GM12874 (cell line): ENCODE measurements at regions not wholly inside any gene's neighbourhood (a gene's known extent, or its start where the extent isn't known, plus 50 kb on each side); places are given as distances from the start of the nearest gene placed in this dataset.

ENCODE experiments used
- CTCF ChIP-seq: IDR thresholded peaks from 2 replicates; pipeline ENCODE4 v1.5.1; 2011; ENCODE audit warnings: low read depth, mild to moderate bottlenecking, control low read depth, low read length, moderate library complexity; ENCODE audit not compliant: insufficient read depth

DNA sequence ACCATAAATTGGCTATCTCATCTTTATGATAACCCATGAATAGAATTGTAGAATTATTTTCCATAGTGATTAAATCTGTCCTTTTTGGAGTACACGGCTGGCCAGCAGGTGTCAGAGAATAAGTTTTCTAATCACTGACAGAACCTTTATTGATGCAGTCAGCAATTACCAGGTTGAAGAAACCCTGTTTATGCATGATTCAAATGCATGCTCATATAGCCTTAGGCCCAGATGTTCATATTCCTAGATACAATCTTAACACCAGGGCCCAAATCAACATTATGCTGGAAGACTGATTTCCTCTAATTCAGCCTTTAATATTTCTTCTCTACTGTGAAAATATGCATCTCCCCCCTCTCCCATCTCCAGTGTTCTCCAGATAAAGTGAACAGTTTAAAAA lies 243.5 kb upstream of the DCBLD2 start:
- no peak for TF ChIP-seq CTCF

- no peak for TF ChIP-seq CTCF
Observed at GRCh38 chr3:99143493-99143892, 242.0 kb upstream of the DCBLD2 start.

GRCh38 chr3:99134986-99135385 lies 233.5 kb upstream of the DCBLD2 start:
- TF ChIP-seq CTCF, result no peak

DNA sequence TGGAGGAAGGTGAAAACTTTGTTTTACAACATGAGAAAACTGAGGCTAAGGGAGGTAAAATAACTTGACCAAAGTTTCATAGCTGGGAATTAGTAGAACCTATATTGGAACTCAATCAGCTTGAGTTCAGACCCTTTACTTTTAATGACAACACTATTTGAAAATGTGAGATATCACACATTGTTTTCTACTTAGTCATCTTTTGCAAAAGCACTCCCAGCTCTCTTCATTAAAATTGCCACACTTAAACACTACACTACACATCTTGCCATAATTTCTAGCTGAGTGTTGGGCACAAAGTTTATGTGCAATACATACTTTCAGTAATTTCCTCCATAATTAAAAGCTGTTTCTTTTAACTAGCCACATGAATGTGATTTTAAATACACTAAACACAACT lies 230.4 kb upstream of the DCBLD2 start:
- no peak for TF ChIP-seq CTCF

DNA sequence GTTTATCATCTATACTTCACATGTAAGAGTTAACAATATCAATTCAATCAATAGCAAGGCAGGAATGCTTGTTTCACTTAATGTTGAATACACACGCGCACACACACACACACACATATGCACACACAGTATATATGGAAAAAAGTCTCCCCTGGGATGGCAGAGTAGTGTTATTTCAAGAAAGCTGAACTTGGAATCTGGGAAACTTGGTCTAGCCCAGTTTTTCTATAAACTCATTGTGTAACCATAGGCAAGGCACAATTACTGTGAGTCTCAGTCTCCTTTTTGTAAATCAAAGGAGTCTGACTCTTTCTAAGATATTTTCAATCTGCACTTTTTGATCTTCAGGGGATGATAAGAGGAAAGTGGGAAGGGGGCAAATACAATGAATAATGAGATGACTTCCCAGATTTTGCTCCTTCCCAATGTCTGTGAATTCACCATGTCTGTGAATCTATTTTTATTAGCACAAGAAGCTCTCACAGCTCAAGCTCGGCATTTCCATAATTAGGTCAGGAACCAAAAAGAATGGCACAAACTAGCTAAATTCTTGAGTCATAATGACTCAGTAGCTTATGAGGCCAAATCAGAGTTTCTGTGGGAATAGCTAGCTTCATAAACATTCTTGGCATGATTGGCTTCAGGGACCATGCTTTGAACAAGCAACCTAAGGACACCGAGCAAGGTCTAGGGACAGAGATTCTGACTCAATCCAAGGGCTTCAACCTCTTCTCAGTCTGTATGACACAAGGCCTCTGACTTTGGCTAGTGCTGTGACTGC lies 227.4 kb upstream of the DCBLD2 start:
- no peak for TF ChIP-seq CTCF

- TF ChIP-seq CTCF, result no peak
Observed at GRCh38 chr3:99128235-99128634, 226.7 kb upstream of the DCBLD2 start.

DNA sequence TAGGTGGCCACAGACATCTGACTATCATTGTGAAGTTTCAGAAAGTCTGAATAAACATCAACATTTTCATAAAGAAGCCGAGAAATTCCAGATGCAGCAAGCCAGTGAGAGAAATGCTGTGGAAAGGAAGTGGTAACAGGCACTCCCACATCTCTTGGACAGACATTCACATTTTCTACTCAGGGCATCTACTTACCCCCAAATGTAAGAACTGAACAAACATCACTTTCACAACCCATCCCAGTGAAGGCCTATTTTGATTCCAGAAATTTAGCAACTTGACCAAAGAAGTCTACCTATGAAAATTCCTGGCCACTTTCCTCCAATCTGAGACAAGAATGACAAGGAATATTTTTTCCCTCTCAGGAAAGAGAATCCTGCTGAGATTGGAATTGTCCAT lies 224.8 kb upstream of the DCBLD2 start:
- no peak for TF ChIP-seq CTCF
